Upper lobe of left lung (tissue), 6 donors: ENCODE measurements at regions not wholly inside any gene's neighbourhood (a gene's known extent, or its start where the extent isn't known, plus 50 kb on each side); places are given as distances from the start of the nearest gene placed in this dataset.

ENCODE experiments used
- ATAC-seq, 2 donors: fragments of 200-7000 bp; cut with Tn5 transposase; one replicate each; pipeline ENCODE4 v1.9.1; 2022; ENCODE audit warnings: mild to moderate bottlenecking in 2 of 2, moderate library complexity in 2 of 2; ENCODE audit not compliant: low FRiP score in 2 of 2
- DNase-seq, 2 donors: peaks; one replicate each; pipeline ENCODE4 v3.0.0-alpha.2; 2019 to 2020
- H3K27ac ChIP-seq, 4 donors: fragments of 200-600 bp; sonication (generic); one replicate each; pipeline ENCODE4 v1.5.1; 2016 to 2019
- H3K27me3 ChIP-seq, 4 donors: fragments of 200-600 bp; sonication (generic); one replicate each; pipeline ENCODE4 v1.5.1; 2017 to 2019
- H3K36me3 ChIP-seq, 4 donors: fragments of 200-600 bp; sonication (generic); one replicate each; pipeline ENCODE4 v1.5.1; 2016 to 2019
- H3K4me1 ChIP-seq, 4 donors: fragments of 200-600 bp; sonication (generic); one replicate each; pipeline ENCODE4 v1.5.1; 2018 to 2019
- H3K4me3 ChIP-seq, 4 donors: fragments of 200-600 bp; sonication (generic); one replicate each; pipeline ENCODE4 v1.5.1; 2017 to 2019; ENCODE audit warnings: mild to moderate bottlenecking in 2 of 4, moderate library complexity in 1 of 4
- H3K9me3 ChIP-seq, 4 donors: fragments of 200-600 bp; sonication (generic); one replicate each; pipeline ENCODE4 v1.5.1; 2018 to 2019
- CTCF ChIP-seq, 6 experiments: fragments of 450-650 bp in 4 of 6; fragments of 200-600 bp in 2 of 6; sonication (generic) in 2 of 6; IDR thresholded peaks; one replicate each; pipeline ENCODE4 v1.5.1; 2016 to 2019; ENCODE audit warnings: antibody characterized with exemption in 6 of 6
- EP300 ChIP-seq, 4 donors: sonication (generic); formaldehyde crosslinking; IDR thresholded peaks; one replicate each; pipeline ENCODE4 v1.5.1; 2017; ENCODE audit warnings: antibody characterized with exemption in 4 of 4, control low read depth in 2 of 4
- POLR2A ChIP-seq, 4 donors: fragments of 450-650 bp; IDR thresholded peaks; one replicate each; pipeline ENCODE4 v1.5.1; 2016 to 2017; ENCODE audit warnings: antibody characterized with exemption in 4 of 4, mild to moderate bottlenecking in 2 of 4
- POLR2AphosphoS5 ChIP-seq, 2 donors: sonication (generic); formaldehyde crosslinking; IDR thresholded peaks; one replicate each; pipeline ENCODE4 v1.5.1; 2017; ENCODE audit warnings: antibody characterized with exemption in 2 of 2
- WGBS, 2 donors: methylation state at CpG; one replicate each; pipeline ENCODE4 v1.1.5; 2017 to 2018; 5-methylcytosine and 5-hydroxymethylcytosine counted together
- donor health status: DM: no; HTN: no; CAD: no; lungs with moderate emphysema.
- donor health status: DM: no; HTN: yes; CAD: no; lungs with severe emphysema.

- DNase-seq, result no peak
- peaks cover 10 to 19% (median 12%) of the 10 kb centered on the region in 4 donors for H3K4me1 ChIP-seq
- no peaks in the 10 kb centered on the region for H3K27me3 ChIP-seq
- TF ChIP-seq EP300 (IDR thresholded peaks at IDR 0.05) (no peak), POLR2AphosphoS5 (IDR thresholded peaks at IDR 0.05) (no peak), CTCF (IDR thresholded peaks at IDR 0.05) (no peak), POLR2A (IDR thresholded peaks at IDR 0.05) (no peak)
- H3K27ac ChIP-seq, result no peak overlapping the region
- no peaks in the 10 kb centered on the region for H3K36me3 ChIP-seq
- no peaks in the 10 kb centered on the region for H3K9me3 ChIP-seq
- no peak overlapping the region for H3K4me3 ChIP-seq
- WGBS, 2 donors, result 90 to 94% methylated on average over 1 of the region's 1 CpG
- ATAC-seq, result no peak
Measured at GRCh38 chr4:138916763-138917162, 98.8 kb upstream of the NOCT start.

GRCh38 chr4:138915756-138916155, 99.8 kb upstream of the NOCT start:
- H3K27me3 ChIP-seq, result no peaks in the 10 kb centered on the region
- no peaks in the 10 kb centered on the region for H3K9me3 ChIP-seq
- no peak for TF ChIP-seq POLR2A (IDR thresholded peaks at IDR 0.05)
- TF ChIP-seq EP300 (IDR thresholded peaks at IDR 0.05), result peak in 1 of 4 donors; percentile 38
- peaks cover 19 to 26% (median 21%) of the 10 kb centered on the region in 4 donors for H3K4me1 ChIP-seq
- peak overlapping the region in 1 of 4 donors; percentile 32 for H3K27ac ChIP-seq
- no peaks in the 10 kb centered on the region for H3K36me3 ChIP-seq
- H3K4me3 ChIP-seq, result no peak overlapping the region
- ATAC-seq (no peak), DNase-seq (no peak)

- H3K27me3 ChIP-seq, result no peaks in the 10 kb centered on the region
- DNase-seq, result no peak
- no peaks in the 10 kb centered on the region for H3K9me3 ChIP-seq
- peak overlapping the region; percentile 76 to 89 (median 76) for H3K27ac ChIP-seq
- WGBS, 2 donors, result 71 to 76% methylated on average over 3 of the region's 3 CpGs
- ATAC-seq, result no peak
- peaks cover 28 to 31% (median 29%) of the 10 kb centered on the region in 4 donors for H3K4me1 ChIP-seq
- no peaks in the 10 kb centered on the region for H3K36me3 ChIP-seq
- TF ChIP-seq POLR2AphosphoS5 (IDR thresholded peaks at IDR 0.05), result no peak
- TF ChIP-seq CTCF (IDR thresholded peaks at IDR 0.05), result no peak
- no peak for TF ChIP-seq EP300 (IDR thresholded peaks at IDR 0.05)
- no peak for TF ChIP-seq POLR2A (IDR thresholded peaks at IDR 0.05)
- H3K4me3 ChIP-seq, result no peak overlapping the region
Measured at GRCh38 chr4:138912704-138913340, 102.8 kb upstream of the NOCT start.

- Histone ChIP-seq H3K36me3 (no peaks in the 10 kb centered on the region), H3K4me3 (no peak overlapping the region), H3K27me3 (no peaks in the 10 kb centered on the region), H3K9me3 (no peaks in the 10 kb centered on the region), H3K4me1 (peaks cover 28 to 31% (median 29%) of the 10 kb centered on the region in 4 donors), H3K27ac (peak overlapping the region; percentile 76 to 89 (median 76))
- TF ChIP-seq CTCF (IDR thresholded peaks at IDR 0.05) (no peak), EP300 (IDR thresholded peaks at IDR 0.05) (no peak), POLR2AphosphoS5 (IDR thresholded peaks at IDR 0.05) (no peak), POLR2A (IDR thresholded peaks at IDR 0.05) (no peak)
- WGBS, 2 donors, result 39 to 50% methylated on average over 9 of the region's 9 CpGs
- DNase-seq, result peak; percentile 10 to 65
- peak in 1 of 2 donors; percentile 5 for ATAC-seq
Measured at GRCh38 chr4:138911909-138912703, 103.5 kb upstream of the NOCT start.

- Histone ChIP-seq H3K27me3 (no peaks in the 10 kb centered on the region), H3K27ac (peak overlapping the region; percentile 76 to 89 (median 76)), H3K4me1 (peaks cover 28 to 31% (median 29%) of the 10 kb centered on the region in 4 donors), H3K36me3 (no peaks in the 10 kb centered on the region), H3K4me3 (no peak overlapping the region), H3K9me3 (no peaks in the 10 kb centered on the region)
- peak; percentile 50 to 78 for DNase-seq
- TF ChIP-seq POLR2A (IDR thresholded peaks at IDR 0.05), result peak in 2 of 4 donors; percentile 21 to 32
- peak; percentile 55 to 98 (median 86) for TF ChIP-seq EP300 (IDR thresholded peaks at IDR 0.05)
- TF ChIP-seq POLR2AphosphoS5 (IDR thresholded peaks at IDR 0.05), result peak; percentile 92 to 93
- no peak for TF ChIP-seq CTCF (IDR thresholded peaks at IDR 0.05)
- WGBS, 2 donors, result 22 to 34% methylated on average over 7 to 12 of the region's 12 CpGs
- peak; percentile 93 to 95 for ATAC-seq
Measured at GRCh38 chr4:138910914-138911336, 104.7 kb upstream of the NOCT start.
